GM12878 (cell line): ENCODE measurements at regions not wholly inside any gene's neighbourhood (a gene's known extent, or its start where the extent isn't known, plus 50 kb on each side); places are given as distances from the start of the nearest gene placed in this dataset.

Experiments
- ATAC-seq: fragments of 200-7000 bp; cut with Tn5 transposase; 3 replicates; pipeline ENCODE4 v1.9.1; 2020; ENCODE audit warnings: mild to moderate bottlenecking, moderate library complexity
- BruUV-seq: library from RNA; stranded (reverse); fragments of 400-500 nt; replicated peaks from 2 replicates; lab custom pipeline; 2021; lab: Mats Ljungman, UMichigan
- CTCF ChIA-PET: fragments of 300-600 bp; sonication (Branson Sonifier 250); formaldehyde crosslinking; extraction: SDS; loops from one replicate; lab custom pipeline; 2021; ENCODE audit warnings: inconsistent platforms; lab: Yijun Ruan, JAX
- POLR2A ChIA-PET: fragments of 350-600 bp; formaldehyde crosslinking; extraction: SDS; loops from one replicate; lab custom pipeline; 2021; ENCODE audit warnings: inconsistent platforms; lab: Charles Lee
- RAD21 ChIA-PET: fragments of 300-600 bp; sonication (Branson Sonifier 250); formaldehyde crosslinking; loops from one replicate; lab custom pipeline; 2023; ENCODE audit warnings: antibody characterized with exemption; ENCODE audit not compliant: unreplicated experiment; lab: Charles Lee
- SMC1A ChIA-PET: fragments of 300-600 bp; sonication (Branson Sonifier 250); formaldehyde crosslinking; loops from one replicate; lab custom pipeline; 2023; ENCODE audit not compliant: unreplicated experiment, uncharacterized antibody; lab: Charles Lee
- DNase-seq: peaks from one replicate; pipeline ENCODE4 v3.0.0-alpha.2; 2011; ENCODE audit warnings: low read depth, low spot score
- FAIRE-seq: peaks from 3 replicates; lab custom pipeline; 2011; peaks lifted over from hg19 to GRCh38; lab: Jason Lieb, UNC
- H2AFZ ChIP-seq: 2 replicates; pipeline ENCODE4 v1.6.0; 2011; ENCODE audit warnings: low read depth, low read length, control low read depth; ENCODE audit not compliant: control insufficient read depth
- H3K27ac ChIP-seq: 2 replicates; pipeline ENCODE4 v1.5.1; 2011; ENCODE audit warnings: control low read depth; ENCODE audit not compliant: control insufficient read depth, insufficient read depth
- H3K27me3 ChIP-seq, 2 experiments: replicated peaks in 1 of 2; 2 replicates each; pipeline versions ENCODE4 v1.6.0 to v1.6.1; 2011; ENCODE audit warnings: low read length in 1 of 2; ENCODE audit not compliant: control insufficient read depth in 2 of 2, insufficient read depth in 2 of 2
- H3K36me3 ChIP-seq, 2 experiments: 2 replicates each; pipeline ENCODE4 v1.5.1; 2011; ENCODE audit warnings: low read length in 1 of 2; ENCODE audit not compliant: control insufficient read depth in 2 of 2, insufficient read depth in 2 of 2
- H3K4me1 ChIP-seq: 2 replicates; pipeline ENCODE4 v1.6.1; 2011; ENCODE audit warnings: mild to moderate bottlenecking, low read length, moderate library complexity, mixed read lengths; ENCODE audit not compliant: control insufficient read depth, insufficient read depth
- H3K4me2 ChIP-seq: 2 replicates; pipeline ENCODE4 v1.6.0; 2011; ENCODE audit warnings: control low read depth; ENCODE audit not compliant: control insufficient read depth, insufficient read depth
- H3K4me3 ChIP-seq: fragments of 200-600 bp; sonication (generic); 2 replicates; pipeline ENCODE4 v1.5.1; 2016
- H3K79me2 ChIP-seq: 2 replicates; pipeline ENCODE4 v1.6.0; 2011; ENCODE audit warnings: low read length; ENCODE audit not compliant: control insufficient read depth, insufficient read depth
- H3K9ac ChIP-seq: 2 replicates; pipeline ENCODE4 v1.8.0; 2011; ENCODE audit warnings: low read length, control low read depth, mixed read lengths; ENCODE audit not compliant: control insufficient read depth, insufficient read depth
- H3K9me3 ChIP-seq: replicated peaks from 3 replicates; pipeline ENCODE4 v1.5.1; 2011; ENCODE audit warnings: mild to moderate bottlenecking, low read length; ENCODE audit not compliant: control insufficient read depth, insufficient read depth
- H4K20me1 ChIP-seq: 2 replicates; pipeline ENCODE4 v1.6.0; 2011; ENCODE audit not compliant: control insufficient read depth, insufficient read depth
- BCL11A ChIP-seq: IDR thresholded peaks from 2 replicates; pipeline ENCODE4 v1.6.1; 2011; ENCODE audit warnings: low read depth, low read length
- BMI1 ChIP-seq: fragments of 450-650 bp; IDR thresholded peaks from 2 replicates; pipeline ENCODE4 v1.6.1; 2016; ENCODE audit warnings: mild to moderate bottlenecking, moderate library complexity, borderline replicate concordance
- FOS ChIP-seq: IDR thresholded peaks from 3 replicates; pipeline ENCODE4 v1.6.1; 2011; ENCODE audit warnings: borderline replicate concordance; ENCODE audit not compliant: insufficient read length; ENCODE audit errors: extremely low read depth
- IKZF1 ChIP-seq: fragments of 450-650 bp; conservative IDR thresholded peaks from 2 replicates; pipeline ENCODE4 v1.6.1; 2017; ENCODE audit warnings: antibody characterized with exemption, mild to moderate bottlenecking
- NFIC ChIP-seq: IDR thresholded peaks from 2 replicates; pipeline ENCODE4 v1.6.1; 2012; ENCODE audit warnings: low read depth, mild to moderate bottlenecking, inconsistent platforms, low read length, moderate library complexity
- RUNX3 ChIP-seq: IDR thresholded peaks from 2 replicates; pipeline ENCODE4 v1.6.1; 2012; ENCODE audit warnings: low read length, inconsistent platforms
- SUPT20H ChIP-seq: IDR thresholded peaks from 2 replicates; pipeline ENCODE4 v1.6.1; 2011; ENCODE audit warnings: low read depth, mild to moderate bottlenecking, low read length, moderate library complexity, borderline replicate concordance; ENCODE audit not compliant: control insufficient read depth
- ZSCAN29 ChIP-seq: fragments of 450-650 bp; IDR thresholded peaks from 2 replicates; pipeline ENCODE4 v1.6.1; 2017; ENCODE audit warnings: mild to moderate bottlenecking, moderate library complexity
- WGBS: methylation state at CpG from one replicate; pipeline ENCODE4 v1.1.6; 2016; ENCODE audit warnings: low lambda C conversion rate; ENCODE audit not compliant: insufficient replicate concordance, insufficient coverage; ENCODE audit errors: missing lambda C conversion rate; 5-methylcytosine and 5-hydroxymethylcytosine counted together
- in situ Hi-C: fragments of 300-500 bp; cut with MboI; formaldehyde crosslinking; loops from 9 replicates; pipeline ENCODE4 v1.14.3; 2018; ENCODE audit warnings: mixed read lengths
- intact Hi-C: fragments of 100-400 bp; cut with micrococcal nuclease; formaldehyde crosslinking; loops from one replicate; pipeline ENCODE4 v1.14.2; 2022; ENCODE audit not compliant: unreplicated experiment
- TF ChIP-seq, protein P1 (sequence below): IDR thresholded peaks from 2 replicates; pipeline ENCODE4 v1.6.1; 2011; ENCODE audit warnings: low read depth, low read length, improper control_type of control experiment, borderline replicate concordance

DNA sequence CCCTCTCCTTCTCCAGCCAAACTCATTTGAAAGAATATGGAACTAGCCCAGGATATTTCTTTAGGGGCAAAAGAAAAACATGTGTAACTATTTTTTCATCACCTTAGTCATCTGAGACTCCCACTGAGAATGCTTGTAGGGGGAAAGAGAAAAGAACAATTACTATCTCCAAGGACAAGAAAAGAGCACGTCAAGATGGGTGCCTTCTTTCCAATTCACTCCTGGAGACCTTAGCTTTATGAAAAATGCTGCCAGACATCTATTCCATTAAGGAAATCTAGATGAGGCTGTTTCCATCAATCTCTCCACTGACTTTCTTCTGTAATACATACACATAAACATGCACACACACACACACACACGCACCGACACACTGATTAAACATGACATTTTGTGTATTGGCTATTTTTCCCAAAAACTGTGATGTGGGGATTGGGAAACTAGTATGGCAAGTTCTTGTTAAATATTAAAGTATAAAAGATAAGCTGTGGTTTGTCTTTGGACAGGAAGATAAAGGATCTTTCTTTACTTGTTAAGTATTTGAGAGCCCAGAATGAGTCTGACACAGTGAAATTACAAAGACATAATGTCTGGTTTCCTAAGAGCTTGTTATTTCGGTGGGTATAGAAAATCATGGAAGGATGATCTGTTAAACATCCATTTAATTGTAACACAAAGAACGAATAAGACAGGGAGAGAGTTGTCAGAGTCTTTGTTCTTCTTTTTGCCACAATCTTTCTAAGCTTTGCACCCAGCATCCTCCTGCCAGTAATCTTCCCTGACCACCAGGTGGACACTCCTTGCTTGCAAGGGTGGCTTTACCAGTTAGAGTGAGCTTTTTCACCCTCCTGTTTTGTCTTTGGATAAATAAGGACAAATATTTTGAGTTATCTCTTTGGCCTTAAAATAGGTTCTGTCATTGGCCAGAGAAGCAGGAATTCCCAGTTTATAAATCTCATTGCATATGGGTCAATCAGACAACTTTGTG is 177.3 kb upstream of the TMEM72 start:
- TF ChIP-seq BCL11A (no peak), ZSCAN29 (no peak), IKZF1 (no peak), BMI1 (no peak), RUNX3 (no peak), NFIC (no peak), FOS (no peak), SUPT20H (no peak)
- TF ChIP-seq, protein P1, sequence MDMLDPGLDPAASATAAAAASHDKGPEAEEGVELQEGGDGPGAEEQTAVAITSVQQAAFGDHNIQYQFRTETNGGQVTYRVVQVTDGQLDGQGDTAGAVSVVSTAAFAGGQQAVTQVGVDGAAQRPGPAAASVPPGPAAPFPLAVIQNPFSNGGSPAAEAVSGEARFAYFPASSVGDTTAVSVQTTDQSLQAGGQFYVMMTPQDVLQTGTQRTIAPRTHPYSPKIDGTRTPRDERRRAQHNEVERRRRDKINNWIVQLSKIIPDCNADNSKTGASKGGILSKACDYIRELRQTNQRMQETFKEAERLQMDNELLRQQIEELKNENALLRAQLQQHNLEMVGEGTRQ: no peak
- Histone ChIP-seq H3K79me2 (no peaks in the 10 kb centered on the region), H3K9me3 (no peaks in the 10 kb centered on the region), H3K4me3 (no peak overlapping the region), H4K20me1 (no peaks in the 10 kb centered on the region), H3K4me2 (no peak overlapping the region), H3K36me3 (no peaks in the 10 kb centered on the region), H3K27ac (no peak overlapping the region), H2AFZ (no peak overlapping the region), H3K4me1 (no peaks in the 10 kb centered on the region), H3K27me3 (no peaks in the 10 kb centered on the region), H3K9ac (no peak overlapping the region)
- no TSS peak for BruUV-seq
- intact Hi-C loops (no loop called here), in situ Hi-C loops (no loop called here)
- ATAC-seq (no peak), DNase-seq (no peak), FAIRE-seq (no peak)
- ChIA-PET SMC1A (no interaction called here), RAD21 (no interaction called here), POLR2A (no interaction called here), CTCF (no interaction called here)
- 22% methylated on average over 5 of the region's 5 CpGs for WGBS
